Panc1 (cell line): ENCODE measurements at regions not wholly inside any gene's neighbourhood (a gene's known extent, or its start where the extent isn't known, plus 50 kb on each side); places are given as distances from the start of the nearest gene placed in this dataset.

Experiments used
- ATAC-seq: fragments of 200-7000 bp; cut with Tn5 transposase; 2 replicates; pipeline ENCODE4 v1.9.1; 2020; ENCODE audit warnings: mild to moderate bottlenecking, moderate library complexity
- BruUV-seq: library from RNA; stranded (reverse); fragments of 400-500 nt; replicated peaks from 2 replicates; lab custom pipeline; 2021; lab: Mats Ljungman, UMichigan
- CTCF ChIA-PET: fragments of 300-600 bp; sonication (Branson Sonifier 250); formaldehyde crosslinking; loops from one replicate; lab custom pipeline; 2022; ENCODE audit warnings: antibody characterized with exemption; lab: Charles Lee
- POLR2A ChIA-PET: fragments of 300-600 bp; sonication (Branson Sonifier 250); formaldehyde crosslinking; loops from one replicate; lab custom pipeline; 2022; ENCODE audit warnings: antibody characterized with exemption; lab: Charles Lee
- DNase-seq: peaks from one replicate; pipeline ENCODE4 v3.0.0-alpha.2; 2010; ENCODE audit warnings: low read depth, low spot score
- H3K27ac ChIP-seq: 2 replicates; pipeline ENCODE4 v1.5.1; 2011; ENCODE audit warnings: mild to moderate bottlenecking, low read length, inconsistent platforms
- H3K27me3 ChIP-seq: fragments of 200-500 bp; sonication (Bioruptor generic); 2 replicates; pipeline ENCODE4 v1.6.0; 2014; ENCODE audit warnings: low read length, inconsistent platforms; ENCODE audit not compliant: control insufficient read depth, insufficient read depth
- H3K36me3 ChIP-seq: fragments of 200-500 bp; sonication (Bioruptor generic); 2 replicates; pipeline ENCODE4 v1.5.1; 2014; ENCODE audit warnings: inconsistent platforms, mild to moderate bottlenecking, low read length, moderate library complexity; ENCODE audit not compliant: control insufficient read depth, insufficient read depth
- H3K4me1 ChIP-seq: 2 replicates; pipeline ENCODE4 v1.5.1; 2011; ENCODE audit warnings: inconsistent platforms, mild to moderate bottlenecking, low read length, moderate library complexity; ENCODE audit not compliant: control insufficient read depth, insufficient read depth
- H3K4me3 ChIP-seq, 2 experiments: 2 replicates each; pipeline ENCODE4 v1.5.1; 2011 to 2012; ENCODE audit warnings: low read depth in 2 of 2, low read length in 2 of 2, mild to moderate bottlenecking in 2 of 2, inconsistent platforms in 1 of 2, moderate library complexity in 1 of 2
- H3K9me3 ChIP-seq: fragments of 200-500 bp; sonication (Bioruptor generic); 2 replicates; pipeline ENCODE4 v1.5.1; 2014; ENCODE audit warnings: low read depth, mild to moderate bottlenecking, inconsistent platforms, low read length, moderate library complexity; ENCODE audit not compliant: control insufficient read depth, insufficient read depth
- POLR2AphosphoS5 ChIP-seq: IDR thresholded peaks from 2 replicates; pipeline ENCODE4 v1.6.1; 2012; ENCODE audit warnings: mild to moderate bottlenecking, low read depth, low read length, moderate library complexity
- REST ChIP-seq, 2 experiments: IDR thresholded peaks; 2 replicates each; pipeline ENCODE4 v1.6.1; 2011 to 2012; ENCODE audit warnings: low read depth in 2 of 2, control low read depth in 1 of 2, low read length in 1 of 2, mild to moderate bottlenecking in 1 of 2, moderate library complexity in 1 of 2; ENCODE audit not compliant: insufficient read depth in 1 of 2
- SIN3A ChIP-seq: IDR thresholded peaks from 2 replicates; pipeline ENCODE4 v1.6.1; 2012; ENCODE audit warnings: low read depth, mild to moderate bottlenecking, low read length, moderate library complexity, borderline replicate concordance; ENCODE audit not compliant: insufficient read depth
- TCF7L2 ChIP-seq: IDR thresholded peaks from 2 replicates; pipeline ENCODE4 v1.6.1; 2011; ENCODE audit warnings: mild to moderate bottlenecking, low read depth, low read length, inconsistent platforms
- in situ Hi-C: cut with HindIII; loops from 2 replicates; pipeline ENCODE4 v1.10.0; 2016; ENCODE audit warnings: low sequenced_read_pairs, low pct_unique_long_range_greater_than_20kb
- intact Hi-C: fragments of 100-400 bp; cut with micrococcal nuclease; formaldehyde crosslinking; loops from one replicate; pipeline ENCODE4 v1.10.0; 2022; ENCODE audit not compliant: unreplicated experiment
- TF ChIP-seq, protein P1 (sequence below): fragments of 450-650 bp; IDR thresholded peaks from 2 replicates; pipeline ENCODE4 v1.5.1; 2017; ENCODE audit warnings: mild to moderate bottlenecking

- ChIA-PET POLR2A (no interaction called here), CTCF (no interaction called here)
- H3K9me3 ChIP-seq = no peaks in the 10 kb centered on the region
- no peak overlapping the region for H3K4me3 ChIP-seq
- BruUV-seq = no TSS peak
- TF ChIP-seq REST (IDR thresholded peaks at IDR 0.05; ENCODE audit: insufficient read depth in 1 of 2, low read depth in 2 of 2, low read length in 1 of 2) = no peak
- no peak for TF ChIP-seq TCF7L2
- no peak for TF ChIP-seq SIN3A
- TF ChIP-seq, protein P1, sequence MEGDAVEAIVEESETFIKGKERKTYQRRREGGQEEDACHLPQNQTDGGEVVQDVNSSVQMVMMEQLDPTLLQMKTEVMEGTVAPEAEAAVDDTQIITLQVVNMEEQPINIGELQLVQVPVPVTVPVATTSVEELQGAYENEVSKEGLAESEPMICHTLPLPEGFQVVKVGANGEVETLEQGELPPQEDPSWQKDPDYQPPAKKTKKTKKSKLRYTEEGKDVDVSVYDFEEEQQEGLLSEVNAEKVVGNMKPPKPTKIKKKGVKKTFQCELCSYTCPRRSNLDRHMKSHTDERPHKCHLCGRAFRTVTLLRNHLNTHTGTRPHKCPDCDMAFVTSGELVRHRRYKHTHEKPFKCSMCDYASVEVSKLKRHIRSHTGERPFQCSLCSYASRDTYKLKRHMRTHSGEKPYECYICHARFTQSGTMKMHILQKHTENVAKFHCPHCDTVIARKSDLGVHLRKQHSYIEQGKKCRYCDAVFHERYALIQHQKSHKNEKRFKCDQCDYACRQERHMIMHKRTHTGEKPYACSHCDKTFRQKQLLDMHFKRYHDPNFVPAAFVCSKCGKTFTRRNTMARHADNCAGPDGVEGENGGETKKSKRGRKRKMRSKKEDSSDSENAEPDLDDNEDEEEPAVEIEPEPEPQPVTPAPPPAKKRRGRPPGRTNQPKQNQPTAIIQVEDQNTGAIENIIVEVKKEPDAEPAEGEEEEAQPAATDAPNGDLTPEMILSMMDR = no peak
- TF ChIP-seq POLR2AphosphoS5 = no peak
- no peak overlapping the region for H3K27ac ChIP-seq
- H3K36me3 ChIP-seq = no peaks in the 10 kb centered on the region
- H3K4me1 ChIP-seq = no peaks in the 10 kb centered on the region
- DNase-seq = no peak
- no peak for ATAC-seq
- no peaks in the 10 kb centered on the region for H3K27me3 ChIP-seq
- intact Hi-C loops (no loop called here), in situ Hi-C loops (no loop called here)
Measured at GRCh38 chr14:30108975-30109700, 181.5 kb upstream of the PRKD1 start.

DNA sequence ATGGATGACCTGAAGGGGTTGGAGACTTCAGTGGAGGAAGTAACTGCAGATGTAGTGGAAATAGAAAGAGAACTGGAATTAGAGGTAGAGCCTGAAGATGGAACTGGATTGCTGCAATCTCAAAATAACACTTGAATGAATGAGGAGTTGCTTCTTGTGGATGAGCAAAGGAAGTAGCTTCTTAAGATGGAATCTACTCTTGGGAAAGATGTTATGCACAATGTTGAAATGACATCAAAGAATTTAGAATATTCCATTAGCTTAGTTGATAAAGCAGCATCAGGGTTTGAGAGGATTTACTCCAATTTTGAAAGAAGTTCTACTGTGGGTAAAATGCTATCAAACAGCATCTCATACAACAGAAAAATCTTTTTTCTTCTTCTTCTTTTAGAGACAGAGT lies 186.4 kb upstream of the PRKD1 start:
- in situ Hi-C loops (no loop called here), intact Hi-C loops (no loop called here)
- Histone ChIP-seq H3K4me1 (no peaks in the 10 kb centered on the region), H3K27me3 (no peaks in the 10 kb centered on the region), H3K4me3 (no peak overlapping the region), H3K27ac (no peak overlapping the region), H3K36me3 (no peaks in the 10 kb centered on the region), H3K9me3 (no peaks in the 10 kb centered on the region)
- TF ChIP-seq POLR2AphosphoS5 (no peak), TCF7L2 (no peak), REST (IDR thresholded peaks at IDR 0.05; ENCODE audit: insufficient read depth in 1 of 2, low read depth in 2 of 2, low read length in 1 of 2) (no peak), SIN3A (no peak)
- TF ChIP-seq, protein P1 = no peak
- POLR2A ChIA-PET = interaction anchor here (0.6 kb wide), 1 partner anchor 88 kb away, joined by 3 read pairs; no protein-coding TSS in a partner anchor
- ATAC-seq = no peak
- BruUV-seq = no TSS peak
- CTCF ChIA-PET = no interaction called here
- DNase-seq = no peak
